ENCODE measurements at regions not wholly inside any gene's neighbourhood (a gene's known extent, or its start where the extent isn't known, plus 50 kb on each side); places are given as distances from the start of the nearest gene placed in this dataset.

- TF ChIP-seq CTCF (IDR thresholded peaks at IDR 0.05): no peak
- no peak for TF ChIP-seq POLR2A (IDR thresholded peaks at IDR 0.05)
These were observed 53.7 kb upstream of the SEMA3A start for GRCh38 chr7:84248267-84248666.
